ENCODE measurements at regions not wholly inside any gene's neighbourhood (a gene's known extent, or its start where the extent isn't known, plus 50 kb on each side); places are given as distances from the start of the nearest gene placed in this dataset.

- TF ChIP-seq CTCF (IDR thresholded peaks at IDR 0.05; ENCODE audit: insufficient read depth in 1 of 2, low read depth in 1 of 2, low read length in 1 of 2, severe bottlenecking in 1 of 2, unreplicated experiment in 1 of 2), result no peak
- Mint-ChIP-seq H3K4me1 (ENCODE audit: low read depth, unreplicated experiment) (no peaks in the 10 kb centered on the region), H3K36me3 (ENCODE audit: insufficient read depth, unreplicated experiment) (no peaks in the 10 kb centered on the region), H3K4me3 (ENCODE audit: unreplicated experiment) (no peak overlapping the region), H3K27me3 (ENCODE audit: insufficient read depth, unreplicated experiment) (peaks cover 6% of the 10 kb centered on the region), H3K27ac (ENCODE audit: unreplicated experiment) (no peak overlapping the region), H3K9me3 (ENCODE audit: unreplicated experiment) (no peaks in the 10 kb centered on the region)
- POLR2A ChIA-PET, result no interaction called here
- Histone ChIP-seq H3K27me3 (replicated peaks; ENCODE audit: control insufficient read depth, insufficient read depth, low read length) (no peaks in the 10 kb centered on the region), H3K36me3 (ENCODE audit: control insufficient read depth, insufficient read depth, low read length) (no peaks in the 10 kb centered on the region), H3K9me3 (no peaks in the 10 kb centered on the region), H3K4me1 (no peaks in the 10 kb centered on the region), H3K4me3 (ENCODE audit: low read depth, low read length) (no peak overlapping the region)
- intact Hi-C loops (cut with micrococcal nuclease; ENCODE audit: unreplicated experiment), result no loop called here
- no TSS peak for BruUV-seq (replicated peaks)
- no peak for DNase-seq
- CTCF ChIA-PET, result no interaction called here
Observed at GRCh38 chr1:163906283-163906682, 584.5 kb downstream of the NUF2 start.

GRCh38 chr1:163912170-163912884 is 590.6 kb downstream of the NUF2 start:
- no peak for TF ChIP-seq CTCF (IDR thresholded peaks at IDR 0.05; ENCODE audit: insufficient read depth in 1 of 2, low read depth in 1 of 2, low read length in 1 of 2, severe bottlenecking in 1 of 2, unreplicated experiment in 1 of 2)
- Histone ChIP-seq H3K9me3 (no peaks in the 10 kb centered on the region), H3K36me3 (ENCODE audit: control insufficient read depth, insufficient read depth, low read length) (no peaks in the 10 kb centered on the region), H3K4me1 (no peaks in the 10 kb centered on the region), H3K4me3 (ENCODE audit: low read depth, low read length) (no peak overlapping the region), H3K27me3 (replicated peaks; ENCODE audit: control insufficient read depth, insufficient read depth, low read length) (no peaks in the 10 kb centered on the region)
- Mint-ChIP-seq H3K4me1 (ENCODE audit: low read depth, unreplicated experiment) (no peaks in the 10 kb centered on the region), H3K36me3 (ENCODE audit: insufficient read depth, unreplicated experiment) (no peaks in the 10 kb centered on the region), H3K27ac (ENCODE audit: unreplicated experiment) (no peak overlapping the region), H3K27me3 (ENCODE audit: insufficient read depth, unreplicated experiment) (peaks cover 6% of the 10 kb centered on the region), H3K9me3 (ENCODE audit: unreplicated experiment) (no peaks in the 10 kb centered on the region), H3K4me3 (ENCODE audit: unreplicated experiment) (no peak overlapping the region)
- CTCF ChIA-PET, result no interaction called here
- no peak for DNase-seq
- POLR2A ChIA-PET, result no interaction called here
- intact Hi-C loops (cut with micrococcal nuclease; ENCODE audit: unreplicated experiment), result no loop called here
- BruUV-seq (replicated peaks), result no TSS peak

GRCh38 chr1:163914785-163915413 is 593.1 kb downstream of the NUF2 start:
- no peak for TF ChIP-seq CTCF (IDR thresholded peaks at IDR 0.05; ENCODE audit: insufficient read depth in 1 of 2, low read depth in 1 of 2, low read length in 1 of 2, severe bottlenecking in 1 of 2, unreplicated experiment in 1 of 2)
- Histone ChIP-seq H3K9me3 (no peaks in the 10 kb centered on the region), H3K27me3 (replicated peaks; ENCODE audit: control insufficient read depth, insufficient read depth, low read length) (no peaks in the 10 kb centered on the region), H3K36me3 (ENCODE audit: control insufficient read depth, insufficient read depth, low read length) (no peaks in the 10 kb centered on the region), H3K4me1 (no peaks in the 10 kb centered on the region), H3K4me3 (ENCODE audit: low read depth, low read length) (no peak overlapping the region)
- Mint-ChIP-seq H3K4me1 (ENCODE audit: low read depth, unreplicated experiment) (no peaks in the 10 kb centered on the region), H3K27me3 (ENCODE audit: insufficient read depth, unreplicated experiment) (no peaks in the 10 kb centered on the region), H3K36me3 (ENCODE audit: insufficient read depth, unreplicated experiment) (no peaks in the 10 kb centered on the region), H3K4me3 (ENCODE audit: unreplicated experiment) (no peak overlapping the region), H3K27ac (ENCODE audit: unreplicated experiment) (no peak overlapping the region), H3K9me3 (ENCODE audit: unreplicated experiment) (no peaks in the 10 kb centered on the region)
- no TSS peak for BruUV-seq (replicated peaks)
- intact Hi-C loops (cut with micrococcal nuclease; ENCODE audit: unreplicated experiment), result no loop called here
- no peak for DNase-seq
- CTCF ChIA-PET, result no interaction called here
- POLR2A ChIA-PET, result no interaction called here
